H54 (cell line): ENCODE measurements at regions not wholly inside any gene's neighbourhood (a gene's known extent, or its start where the extent isn't known, plus 50 kb on each side); places are given as distances from the start of the nearest gene placed in this dataset.

Experiments used
- DNase-seq: peaks from one replicate; pipeline ENCODE4 v3.0.0; 2011; ENCODE audit warnings: low spot score, mixed read lengths; ENCODE audit not compliant: insufficient read length
- FAIRE-seq: peaks from 3 replicates; lab custom pipeline; 2011; peaks lifted over from hg19 to GRCh38; lab: Jason Lieb, UNC
- POLR2A ChIP-seq: IDR thresholded peaks from 2 replicates; pipeline ENCODE4 v1.6.1; 2011; ENCODE audit warnings: low read depth, mild to moderate bottlenecking, low read length

GRCh38 chr9:119026120-119026519 is 343.1 kb downstream of the BRINP1 start:
- FAIRE-seq (no peak), DNase-seq (no peak)
- no peak for TF ChIP-seq POLR2A

GRCh38 chr9:119027901-119028699 is 341.1 kb downstream of the BRINP1 start:
- FAIRE-seq = no peak
- no peak for DNase-seq
- no peak for TF ChIP-seq POLR2A

GRCh38 chr9:119029886-119030285 is 339.3 kb downstream of the BRINP1 start:
- FAIRE-seq (no peak), DNase-seq (no peak)
- no peak for TF ChIP-seq POLR2A

- no peak for FAIRE-seq
- no peak for TF ChIP-seq POLR2A
- DNase-seq = no peak
Observed at GRCh38 chr9:119033596-119033995, 335.6 kb downstream of the BRINP1 start.

- no peak for TF ChIP-seq POLR2A
- FAIRE-seq (no peak), DNase-seq (no peak)
Observed at GRCh38 chr9:119036969-119037368, 332.3 kb downstream of the BRINP1 start.

GRCh38 chr9:119043996-119044395 is 325.2 kb downstream of the BRINP1 start:
- DNase-seq = no peak
- no peak for FAIRE-seq
- no peak for TF ChIP-seq POLR2A

- FAIRE-seq (no peak), DNase-seq (no peak)
- TF ChIP-seq POLR2A = no peak
Observed at GRCh38 chr9:119044806-119045205, 324.4 kb downstream of the BRINP1 start.

GRCh38 chr9:119047513-119048307 is 321.5 kb downstream of the BRINP1 start:
- FAIRE-seq = no peak
- TF ChIP-seq POLR2A = no peak
- DNase-seq = no peak

GRCh38 chr9:119050281-119050680 is 319.0 kb downstream of the BRINP1 start:
- TF ChIP-seq POLR2A = no peak
- peak; percentile 38 for FAIRE-seq
- DNase-seq = no peak

GRCh38 chr9:119052339-119053030 is 316.8 kb downstream of the BRINP1 start:
- no peak for TF ChIP-seq POLR2A
- no peak for DNase-seq
- no peak for FAIRE-seq

- TF ChIP-seq POLR2A = no peak
- DNase-seq = no peak
Observed at GRCh38 chr9:119053070-119053469, 316.2 kb downstream of the BRINP1 start.

GRCh38 chr9:119060629-119061385 is 308.4 kb downstream of the BRINP1 start:
- FAIRE-seq = no peak
- DNase-seq = no peak
- TF ChIP-seq POLR2A = no peak

More at GRCh38 chr9:119053070-119053469, 316.2 kb downstream of the BRINP1 start:
- FAIRE-seq = no peak

- FAIRE-seq = no peak
- DNase-seq = no peak
- no peak for TF ChIP-seq POLR2A
Observed at GRCh38 chr9:119071636-119072035, 297.6 kb downstream of the BRINP1 start.
